Hepatocyte (in vitro differentiated cells): ENCODE measurements at regions not wholly inside any gene's neighbourhood (a gene's known extent, or its start where the extent isn't known, plus 50 kb on each side); places are given as distances from the start of the nearest gene placed in this dataset.

Experiments used
- DNase-seq: peaks from one replicate; pipeline ENCODE4 v3.0.0-alpha.2; 2016; ENCODE audit warnings: low spot score
- H2AFZ ChIP-seq: fragments of 200-600 bp; sonication (generic); 2 replicates; pipeline ENCODE4 v1.6.0; 2016; ENCODE audit warnings: antibody characterized with exemption, mild to moderate bottlenecking
- H3K27ac ChIP-seq: fragments of 200-600 bp; sonication (generic); 2 replicates; pipeline ENCODE4 v1.5.1; 2016; ENCODE audit warnings: mild to moderate bottlenecking
- H3K27me3 ChIP-seq: fragments of 200-600 bp; sonication (generic); 2 replicates; pipeline ENCODE4 v1.6.1; 2016
- H3K36me3 ChIP-seq: fragments of 200-600 bp; sonication (generic); replicated peaks from 2 replicates; pipeline ENCODE4 v1.5.1; 2016; ENCODE audit warnings: low read depth; ENCODE audit not compliant: insufficient read depth
- H3K4me1 ChIP-seq: fragments of 200-600 bp; sonication (generic); 2 replicates; pipeline ENCODE4 v1.5.1; 2016; ENCODE audit warnings: mild to moderate bottlenecking, moderate library complexity; ENCODE audit not compliant: insufficient read depth
- H3K4me2 ChIP-seq: fragments of 200-600 bp; sonication (generic); 2 replicates; pipeline ENCODE4 v1.6.0; 2016
- H3K4me3 ChIP-seq: fragments of 200-600 bp; sonication (generic); 2 replicates; pipeline ENCODE4 v1.5.1; 2016; ENCODE audit warnings: mild to moderate bottlenecking
- H3K79me2 ChIP-seq: fragments of 200-600 bp; sonication (generic); 2 replicates; pipeline ENCODE4 v1.6.0; 2017; ENCODE audit warnings: mild to moderate bottlenecking
- H3K9me2 ChIP-seq: fragments of 200-600 bp; sonication (generic); replicated peaks from 2 replicates; pipeline ENCODE4 v1.6.0; 2017; ENCODE audit warnings: mild to moderate bottlenecking; ENCODE audit not compliant: insufficient read depth
- H3K9me3 ChIP-seq: fragments of 200-600 bp; sonication (generic); 2 replicates; pipeline ENCODE4 v1.5.1; 2016; ENCODE audit warnings: low read depth, mild to moderate bottlenecking
- H4K20me1 ChIP-seq: fragments of 200-600 bp; sonication (generic); 2 replicates; pipeline ENCODE4 v1.6.0; 2016; ENCODE audit warnings: mild to moderate bottlenecking; ENCODE audit not compliant: insufficient read depth, poor library complexity, severe bottlenecking
- EZH2 ChIP-seq: fragments of 200-600 bp; sonication (generic); IDR thresholded peaks from 2 replicates; pipeline ENCODE4 v1.6.1; 2016; ENCODE audit warnings: antibody characterized with exemption, mild to moderate bottlenecking, borderline replicate concordance
- EZH2phosphoT487 ChIP-seq: fragments of 200-600 bp; sonication (generic); IDR thresholded peaks from one replicate; pipeline ENCODE4 v1.6.1; 2018; ENCODE audit warnings: antibody characterized with exemption, mild to moderate bottlenecking, low read depth, moderate library complexity; ENCODE audit not compliant: unreplicated experiment, severe bottlenecking
- WGBS: methylation state at CpG from one replicate; pipeline ENCODE4 v1.1.6; 2016; ENCODE audit warnings: low lambda C conversion rate; ENCODE audit errors: missing lambda C conversion rate; 5-methylcytosine and 5-hydroxymethylcytosine counted together
- TF ChIP-seq, protein P1 (sequence below): fragments of 200-600 bp; sonication (generic); IDR thresholded peaks from 2 replicates; pipeline ENCODE4 v1.5.1; 2016; ENCODE audit warnings: antibody characterized with exemption, mild to moderate bottlenecking; ENCODE audit not compliant: poor library complexity

DNA sequence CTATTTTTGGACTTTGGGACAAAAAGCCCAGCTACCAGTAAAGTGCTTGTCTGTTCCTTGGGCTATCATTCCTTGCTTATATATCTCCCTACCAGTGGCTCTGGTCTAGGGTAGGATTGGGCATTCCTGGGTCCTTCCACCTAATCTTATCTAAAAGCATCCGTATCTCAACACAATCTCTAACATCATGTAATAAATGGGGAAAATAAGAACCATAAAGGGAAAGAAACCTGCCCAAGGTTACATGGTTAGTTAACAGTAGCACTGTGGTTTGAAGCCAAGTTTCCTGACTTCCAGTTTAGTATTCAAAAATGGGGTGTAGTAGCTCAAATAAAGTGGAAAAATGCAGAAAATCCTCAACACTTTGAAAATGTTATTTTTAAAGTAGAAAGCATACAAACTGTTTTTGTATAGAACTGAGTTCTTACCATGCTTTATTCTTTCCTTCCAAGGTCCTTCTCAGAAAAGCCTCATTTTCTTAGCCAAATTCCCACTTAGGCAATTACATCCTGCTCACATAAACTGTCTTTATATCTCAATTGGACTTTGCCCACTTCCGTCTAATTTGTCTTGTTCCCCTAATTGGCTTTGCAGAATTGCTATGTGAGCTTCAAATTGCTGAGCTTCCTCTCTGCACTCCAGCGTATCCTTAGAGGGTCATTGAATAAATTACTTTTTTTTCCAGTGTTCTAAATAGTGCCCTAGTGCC, 273.1 kb upstream of the UBE2E3 start:
- Histone ChIP-seq H3K4me2 (no peak overlapping the region), H3K79me2 (no peaks in the 10 kb centered on the region), H2AFZ (no peak overlapping the region), H3K27ac (no peak overlapping the region), H3K9me2 (no peaks in the 10 kb centered on the region), H3K9me3 (no peaks in the 10 kb centered on the region), H3K4me3 (no peak overlapping the region), H4K20me1 (no peaks in the 10 kb centered on the region), H3K36me3 (no peaks in the 10 kb centered on the region), H3K27me3 (no peaks in the 10 kb centered on the region), H3K4me1 (peaks cover 8% of the 10 kb centered on the region)
- WGBS, result 68% methylated on average over 3 of the region's 3 CpGs
- no peak for DNase-seq
- TF ChIP-seq EZH2phosphoT487 (no peak), EZH2 (no peak)
- TF ChIP-seq, protein P1, sequence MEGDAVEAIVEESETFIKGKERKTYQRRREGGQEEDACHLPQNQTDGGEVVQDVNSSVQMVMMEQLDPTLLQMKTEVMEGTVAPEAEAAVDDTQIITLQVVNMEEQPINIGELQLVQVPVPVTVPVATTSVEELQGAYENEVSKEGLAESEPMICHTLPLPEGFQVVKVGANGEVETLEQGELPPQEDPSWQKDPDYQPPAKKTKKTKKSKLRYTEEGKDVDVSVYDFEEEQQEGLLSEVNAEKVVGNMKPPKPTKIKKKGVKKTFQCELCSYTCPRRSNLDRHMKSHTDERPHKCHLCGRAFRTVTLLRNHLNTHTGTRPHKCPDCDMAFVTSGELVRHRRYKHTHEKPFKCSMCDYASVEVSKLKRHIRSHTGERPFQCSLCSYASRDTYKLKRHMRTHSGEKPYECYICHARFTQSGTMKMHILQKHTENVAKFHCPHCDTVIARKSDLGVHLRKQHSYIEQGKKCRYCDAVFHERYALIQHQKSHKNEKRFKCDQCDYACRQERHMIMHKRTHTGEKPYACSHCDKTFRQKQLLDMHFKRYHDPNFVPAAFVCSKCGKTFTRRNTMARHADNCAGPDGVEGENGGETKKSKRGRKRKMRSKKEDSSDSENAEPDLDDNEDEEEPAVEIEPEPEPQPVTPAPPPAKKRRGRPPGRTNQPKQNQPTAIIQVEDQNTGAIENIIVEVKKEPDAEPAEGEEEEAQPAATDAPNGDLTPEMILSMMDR, result no peak

GRCh38 chr2:180706694-180707093, 273.7 kb upstream of the UBE2E3 start:
- TF ChIP-seq EZH2, result no peak
- TF ChIP-seq, protein P1, result no peak
- no peak for TF ChIP-seq EZH2phosphoT487
- Histone ChIP-seq H3K4me3 (no peak overlapping the region), H3K9me2 (no peaks in the 10 kb centered on the region), H3K79me2 (no peaks in the 10 kb centered on the region), H2AFZ (no peak overlapping the region), H3K36me3 (no peaks in the 10 kb centered on the region), H3K27me3 (no peaks in the 10 kb centered on the region), H3K27ac (no peak overlapping the region), H3K4me1 (peaks cover 8% of the 10 kb centered on the region), H3K9me3 (no peaks in the 10 kb centered on the region), H3K4me2 (no peak overlapping the region), H4K20me1 (no peaks in the 10 kb centered on the region)
- DNase-seq, result no peak

DNA sequence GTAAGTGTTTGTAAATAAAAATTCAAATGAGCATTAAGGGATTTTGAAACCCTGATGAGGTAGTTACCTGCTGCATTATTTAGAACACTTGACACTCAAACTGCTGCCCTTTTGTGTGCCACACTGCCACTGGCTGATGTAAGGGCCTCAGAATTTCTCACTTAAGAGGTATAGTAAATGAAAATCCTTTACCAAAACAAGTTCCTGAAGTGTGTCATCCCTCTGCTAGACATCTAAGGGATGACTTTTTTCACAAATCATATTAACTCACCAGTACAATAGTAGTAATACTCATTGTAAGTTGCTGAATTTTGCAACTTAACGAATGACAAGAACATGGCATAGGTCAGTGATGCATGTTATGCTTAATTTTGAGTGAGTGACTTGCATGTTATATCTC, 274.9 kb upstream of the UBE2E3 start:
- no peak overlapping the region for H3K4me2 ChIP-seq
- WGBS, result 91% methylated on average over 1 of the region's 1 CpG

More for the DNA sequence above, 274.9 kb upstream of the UBE2E3 start:
- Histone ChIP-seq H3K9me2 (no peaks in the 10 kb centered on the region), H2AFZ (no peak overlapping the region), H3K27me3 (no peaks in the 10 kb centered on the region), H3K4me3 (no peak overlapping the region), H3K36me3 (no peaks in the 10 kb centered on the region), H3K27ac (no peak overlapping the region), H3K9me3 (no peaks in the 10 kb centered on the region), H4K20me1 (no peaks in the 10 kb centered on the region), H3K79me2 (no peaks in the 10 kb centered on the region), H3K4me1 (peaks cover 8% of the 10 kb centered on the region)
- no peak for TF ChIP-seq EZH2
- TF ChIP-seq, protein P1, result no peak
- TF ChIP-seq EZH2phosphoT487, result no peak
- DNase-seq, result no peak
